GM23338 (cell line): ENCODE measurements at regions not wholly inside any gene's neighbourhood (a gene's known extent, or its start where the extent isn't known, plus 50 kb on each side); places are given as distances from the start of the nearest gene placed in this dataset.

Source experiments
- ATAC-seq: fragments of 200-7000 bp; cut with Tn5 transposase; 3 replicates; pipeline ENCODE4 v1.9.1; 2020
- DNase-seq: peaks from one replicate; pipeline ENCODE4 v3.0.0-alpha.2; 2015; ENCODE audit warnings: low spot score
- H2AFZ ChIP-seq: fragments of 200-600 bp; sonication (generic); 2 replicates; pipeline ENCODE4 v1.8.0; 2016; ENCODE audit warnings: antibody characterized with exemption, mild to moderate bottlenecking, moderate library complexity
- H3F3A ChIP-seq: fragments of 200-600 bp; sonication (generic); replicated peaks from 2 replicates; pipeline ENCODE4 v1.8.0; 2017; ENCODE audit warnings: antibody characterized with exemption, mixed run types, low read depth
- H3K27ac ChIP-seq: fragments of 200-600 bp; sonication (generic); 2 replicates; pipeline ENCODE4 v1.6.1; 2016; ENCODE audit warnings: low read depth
- H3K27me3 ChIP-seq: fragments of 200-600 bp; sonication (generic); 2 replicates; pipeline ENCODE4 v1.8.0; 2016; ENCODE audit warnings: mild to moderate bottlenecking, mixed run types, moderate library complexity; ENCODE audit not compliant: insufficient read depth
- H3K36me3 ChIP-seq: fragments of 200-600 bp; sonication (generic); 2 replicates; pipeline ENCODE4 v1.8.0; 2016; ENCODE audit warnings: mild to moderate bottlenecking; ENCODE audit not compliant: insufficient read depth
- H3K4me1 ChIP-seq: fragments of 200-600 bp; sonication (generic); 2 replicates; pipeline ENCODE4 v1.8.0; 2016; ENCODE audit warnings: mild to moderate bottlenecking, moderate library complexity; ENCODE audit not compliant: insufficient read depth
- H3K4me2 ChIP-seq: fragments of 200-600 bp; sonication (generic); 2 replicates; pipeline ENCODE4 v1.7.1; 2017; ENCODE audit warnings: mixed run types
- H3K4me3 ChIP-seq: fragments of 200-600 bp; sonication (generic); 2 replicates; pipeline ENCODE4 v1.6.1; 2016; ENCODE audit warnings: mixed run types
- H3K79me2 ChIP-seq: fragments of 200-600 bp; sonication (generic); replicated peaks from 2 replicates; pipeline ENCODE4 v1.8.0; 2017; ENCODE audit warnings: mild to moderate bottlenecking; ENCODE audit not compliant: insufficient read depth
- H3K9me2 ChIP-seq: fragments of 200-600 bp; sonication (generic); 2 replicates; pipeline ENCODE4 v1.8.0; 2017; ENCODE audit not compliant: insufficient read depth
- H4K20me1 ChIP-seq: fragments of 200-600 bp; sonication (generic); replicated peaks from 2 replicates; pipeline ENCODE4 v1.8.0; 2017; ENCODE audit warnings: mild to moderate bottlenecking; ENCODE audit not compliant: insufficient read depth
- H3K27ac Mint-ChIP-seq: 2 replicates; pipeline ENCODE4 v1.8.0; 2020; ENCODE audit warnings: inconsistent platforms, mild to moderate bottlenecking, moderate library complexity, mixed read lengths
- H3K27me3 Mint-ChIP-seq: 3 replicates; pipeline ENCODE4 v1.8.0; 2022; ENCODE audit warnings: low read depth, mild to moderate bottlenecking, moderate library complexity, mixed read lengths, inconsistent platforms; ENCODE audit not compliant: insufficient read depth, poor library complexity
- H3K36me3 Mint-ChIP-seq: 3 replicates; pipeline ENCODE4 v1.8.0; 2021; ENCODE audit warnings: low read depth, mild to moderate bottlenecking, inconsistent platforms, moderate library complexity, mixed read lengths
- H3K4me1 Mint-ChIP-seq: 3 replicates; pipeline ENCODE4 v1.8.0; 2020; ENCODE audit warnings: mild to moderate bottlenecking, inconsistent platforms, mixed read lengths
- H3K4me3 Mint-ChIP-seq: 3 replicates; pipeline ENCODE4 v1.8.0; 2021; ENCODE audit warnings: moderate library complexity, mild to moderate bottlenecking, inconsistent platforms, mixed read lengths
- H3K9me3 Mint-ChIP-seq: 3 replicates; pipeline ENCODE4 v1.8.0; 2020; ENCODE audit warnings: moderate library complexity, mild to moderate bottlenecking, inconsistent platforms, mixed read lengths
- CTCF ChIP-seq, 2 experiments: fragments of 200-600 bp in 1 of 2; sonication (generic) in 1 of 2; conservative IDR thresholded peaks; 2 replicates each; pipeline versions ENCODE4 v1.5.1 to v1.6.1; 2016 to 2017; ENCODE audit warnings: antibody characterized with exemption in 2 of 2, low read depth in 2 of 2, mild to moderate bottlenecking in 2 of 2, moderate library complexity in 1 of 2
- EZH2 ChIP-seq: fragments of 200-600 bp; sonication (generic); IDR thresholded peaks from one replicate; pipeline ENCODE4 v1.8.0; 2017; ENCODE audit warnings: antibody characterized with exemption, mild to moderate bottlenecking, low read depth; ENCODE audit not compliant: unreplicated experiment
- POLR2AphosphoS5 ChIP-seq: IDR thresholded peaks from 2 replicates; pipeline ENCODE4 v1.6.1; 2016; ENCODE audit warnings: antibody characterized with exemption, low read depth
- STAT1 ChIP-seq: IDR thresholded peaks from one replicate; pipeline ENCODE4 v1.6.1; 2016; ENCODE audit warnings: antibody characterized with exemption; ENCODE audit not compliant: unreplicated experiment
- ZNF114 ChIP-seq: fragments of 250-450 bp; sonication (Bioruptor Pico); IDR thresholded peaks from 2 replicates; pipeline ENCODE4 v1.5.0; 2020; ENCODE audit warnings: mild to moderate bottlenecking, moderate library complexity
- ZNF331 ChIP-seq: fragments of 250-450 bp; sonication (Bioruptor Pico); IDR thresholded peaks from 2 replicates; pipeline ENCODE4 v1.5.0; 2020; ENCODE audit warnings: low read depth, mild to moderate bottlenecking, moderate library complexity
- ZNF462 ChIP-seq: fragments of 250-450 bp; sonication (Bioruptor Pico); IDR thresholded peaks from 2 replicates; pipeline ENCODE4 v1.5.0; 2020; ENCODE audit warnings: mild to moderate bottlenecking, moderate library complexity

DNA sequence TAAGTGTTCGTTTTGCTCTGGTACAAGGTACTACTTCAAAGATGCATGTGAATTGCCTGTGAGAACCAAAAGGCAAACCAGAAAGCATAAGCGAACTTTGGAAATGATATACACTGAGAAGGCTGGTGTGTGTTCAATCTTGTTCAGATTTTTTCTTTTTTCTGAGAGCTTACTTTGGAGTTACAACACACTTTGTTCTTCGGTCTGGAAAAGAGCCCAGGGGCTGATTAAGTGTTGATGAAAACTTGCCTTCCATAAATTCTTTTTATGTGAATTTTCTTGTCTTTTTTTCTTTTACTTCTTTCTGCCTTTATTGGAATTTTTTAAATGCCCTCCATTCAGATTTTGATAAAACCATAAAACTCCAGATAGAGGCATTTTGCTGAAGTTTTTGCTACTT lies 395.1 kb upstream of the SASH1 start (continued):
- TF ChIP-seq ZNF462 (CRISPR knock-in tag), result no peak
- no peak for TF ChIP-seq EZH2
- TF ChIP-seq POLR2AphosphoS5, result no peak
- no peak for TF ChIP-seq ZNF331 (CRISPR knock-in tag)

DNA sequence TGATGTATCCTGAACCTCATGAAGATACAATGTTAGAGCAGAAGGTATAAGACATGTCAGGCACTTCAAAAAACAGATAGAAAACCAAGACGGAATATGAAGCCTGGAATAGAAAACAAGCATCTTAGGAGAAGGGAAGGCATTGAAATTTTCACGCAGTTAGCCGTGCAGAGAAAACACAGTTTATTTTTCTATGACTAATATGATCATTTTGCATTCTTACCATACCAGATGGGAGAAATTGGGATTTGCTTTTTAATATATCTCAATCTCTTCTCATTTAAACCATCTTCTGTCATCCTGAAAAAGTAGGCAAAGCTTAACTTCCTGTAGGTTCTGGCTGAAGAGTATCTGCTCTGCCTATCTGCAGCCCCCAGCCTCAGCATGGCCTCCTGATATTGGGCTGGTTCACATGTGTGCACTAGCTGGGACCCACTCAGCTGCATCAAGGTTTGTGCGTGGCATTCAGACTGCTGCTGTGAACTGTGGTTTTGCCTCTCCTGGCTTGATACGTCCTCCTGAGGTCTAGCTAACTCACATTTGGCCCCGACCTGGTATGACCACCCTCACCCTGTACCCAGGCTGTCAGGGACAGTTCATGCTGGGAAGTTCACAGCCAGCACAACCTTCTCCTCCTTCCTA lies 392.5 kb upstream of the SASH1 start:
- Histone ChIP-seq H3F3A (no peaks in the 10 kb centered on the region), H3K4me1 (no peaks in the 10 kb centered on the region), H3K4me3 (no peak overlapping the region), H3K79me2 (no peaks in the 10 kb centered on the region), H2AFZ (no peak overlapping the region), H3K27me3 (no peaks in the 10 kb centered on the region), H4K20me1 (no peaks in the 10 kb centered on the region), H3K9me2 (0 out of 2 replicates have a peak, but pooled peaks cover 6% of the 10 kb centered on the region), H3K36me3 (0 out of 2 replicates have a peak, but pooled peaks cover 2% of the 10 kb centered on the region), H3K4me2 (no peak overlapping the region), H3K27ac (no peak overlapping the region)
- Mint-ChIP-seq H3K36me3 (peaks cover 7% of the 10 kb centered on the region), H3K4me3 (no peak overlapping the region), H3K27me3 (peaks cover 2% of the 10 kb centered on the region), H3K27ac (no peak overlapping the region), H3K9me3 (peaks cover 11% of the 10 kb centered on the region), H3K4me1 (no peaks in the 10 kb centered on the region)
- no peak for ATAC-seq
- no peak for DNase-seq
- TF ChIP-seq CTCF (conservative IDR thresholded peaks at IDR 0.05; ENCODE audit: low read depth in 2 of 2) (no peak), ZNF462 (CRISPR knock-in tag) (no peak), ZNF114 (no peak), STAT1 (no peak), POLR2AphosphoS5 (no peak)
